Uterus (tissue), 2 donors: ENCODE measurements at regions not wholly inside any gene's neighbourhood (a gene's known extent, or its start where the extent isn't known, plus 50 kb on each side); places are given as distances from the start of the nearest gene placed in this dataset.

ENCODE experiments used
- CTCF ChIP-seq, 4 experiments: fragments of 200-600 bp in 2 of 4; fragments of 450-650 bp in 2 of 4; sonication (generic) in 2 of 4; IDR thresholded peaks; one replicate each; pipeline ENCODE4 v1.5.1; 2016 to 2019; ENCODE audit warnings: antibody characterized with exemption in 4 of 4, mild to moderate bottlenecking in 2 of 4, moderate library complexity in 1 of 4
- POLR2A ChIP-seq, 2 donors: fragments of 450-650 bp; IDR thresholded peaks; one replicate each; pipeline ENCODE4 v1.6.1; 2016; ENCODE audit warnings: antibody characterized with exemption in 2 of 2, mild to moderate bottlenecking in 1 of 2, moderate library complexity in 1 of 2

- no peak for TF ChIP-seq CTCF (IDR thresholded peaks at IDR 0.05)
- TF ChIP-seq POLR2A (IDR thresholded peaks at IDR 0.05): no peak
Observed at GRCh38 chr3:162799910-162800309, 1303.3 kb downstream of the OTOL1 start.
